Upper lobe of left lung (tissue), 4 donors: ENCODE measurements at regions not wholly inside any gene's neighbourhood (a gene's known extent, or its start where the extent isn't known, plus 50 kb on each side); places are given as distances from the start of the nearest gene placed in this dataset.

Experiments used
- EP300 ChIP-seq, 4 donors: sonication (generic); formaldehyde crosslinking; IDR thresholded peaks; one replicate each; pipeline ENCODE4 v1.5.1; 2017; ENCODE audit warnings: antibody characterized with exemption in 4 of 4, control low read depth in 2 of 4
- POLR2A ChIP-seq, 4 donors: fragments of 450-650 bp; IDR thresholded peaks; one replicate each; pipeline ENCODE4 v1.5.1; 2016 to 2017; ENCODE audit warnings: antibody characterized with exemption in 4 of 4, mild to moderate bottlenecking in 2 of 4
- POLR2AphosphoS5 ChIP-seq, 2 donors: sonication (generic); formaldehyde crosslinking; IDR thresholded peaks; one replicate each; pipeline ENCODE4 v1.5.1; 2017; ENCODE audit warnings: antibody characterized with exemption in 2 of 2
- TF ChIP-seq, protein P1 (sequence below), 6 experiments: fragments of 450-650 bp in 4 of 6; fragments of 200-600 bp in 2 of 6; sonication (generic) in 2 of 6; IDR thresholded peaks; one replicate each; pipeline ENCODE4 v1.5.1; 2016 to 2019; ENCODE audit warnings: antibody characterized with exemption in 6 of 6

- TF ChIP-seq, protein P1, sequence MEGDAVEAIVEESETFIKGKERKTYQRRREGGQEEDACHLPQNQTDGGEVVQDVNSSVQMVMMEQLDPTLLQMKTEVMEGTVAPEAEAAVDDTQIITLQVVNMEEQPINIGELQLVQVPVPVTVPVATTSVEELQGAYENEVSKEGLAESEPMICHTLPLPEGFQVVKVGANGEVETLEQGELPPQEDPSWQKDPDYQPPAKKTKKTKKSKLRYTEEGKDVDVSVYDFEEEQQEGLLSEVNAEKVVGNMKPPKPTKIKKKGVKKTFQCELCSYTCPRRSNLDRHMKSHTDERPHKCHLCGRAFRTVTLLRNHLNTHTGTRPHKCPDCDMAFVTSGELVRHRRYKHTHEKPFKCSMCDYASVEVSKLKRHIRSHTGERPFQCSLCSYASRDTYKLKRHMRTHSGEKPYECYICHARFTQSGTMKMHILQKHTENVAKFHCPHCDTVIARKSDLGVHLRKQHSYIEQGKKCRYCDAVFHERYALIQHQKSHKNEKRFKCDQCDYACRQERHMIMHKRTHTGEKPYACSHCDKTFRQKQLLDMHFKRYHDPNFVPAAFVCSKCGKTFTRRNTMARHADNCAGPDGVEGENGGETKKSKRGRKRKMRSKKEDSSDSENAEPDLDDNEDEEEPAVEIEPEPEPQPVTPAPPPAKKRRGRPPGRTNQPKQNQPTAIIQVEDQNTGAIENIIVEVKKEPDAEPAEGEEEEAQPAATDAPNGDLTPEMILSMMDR (IDR thresholded peaks at IDR 0.05), result no peak
- TF ChIP-seq POLR2A (IDR thresholded peaks at IDR 0.05) (no peak), EP300 (IDR thresholded peaks at IDR 0.05) (no peak), POLR2AphosphoS5 (IDR thresholded peaks at IDR 0.05) (no peak)
Observed at GRCh38 chr7:21251151-21251800, 176.6 kb upstream of the SP4 start.
